ENCODE measurements at regions not wholly inside any gene's neighbourhood (a gene's known extent, or its start where the extent isn't known, plus 50 kb on each side); places are given as distances from the start of the nearest gene placed in this dataset.

- POLR2A ChIA-PET (ENCODE audit: unreplicated experiment): interaction anchor here (0.6 kb wide), 1 partner anchor 514 kb away, joined by 5 read pairs; no protein-coding TSS in a partner anchor
- Histone ChIP-seq H3K9me2 (replicated peaks; ENCODE audit: low read length) (no peaks in the 10 kb centered on the region), H3K4me3 (ENCODE audit: low read length) (no peak overlapping the region), H3K9ac (ENCODE audit: low read length) (no peak overlapping the region), H3K9me3 (ENCODE audit: low read length) (no peaks in the 10 kb centered on the region), H3K79me2 (ENCODE audit: low read length) (no peaks in the 10 kb centered on the region), H3K4me1 (ENCODE audit: insufficient read depth, low read length) (no peaks in the 10 kb centered on the region), H3K4me2 (ENCODE audit: low read length) (no peak overlapping the region), H3K27ac (ENCODE audit: low read length) (no peak overlapping the region), H3K36me3 (ENCODE audit: low read depth, low read length) (no peaks in the 10 kb centered on the region), H4K20me1 (ENCODE audit: low read length) (no peaks in the 10 kb centered on the region), H2AFZ (ENCODE audit: low read length) (no peak overlapping the region), H3K27me3 (ENCODE audit: low read length) (no peaks in the 10 kb centered on the region), H3F3A (ENCODE audit: low read length, unreplicated experiment) (no peaks in the 10 kb centered on the region)
- intact Hi-C loops (cut with micrococcal nuclease): no loop called here
- CTCF ChIA-PET: no interaction called here
- DNase-seq (no peak), ATAC-seq (no peak)
- TF ChIP-seq, protein P1, sequence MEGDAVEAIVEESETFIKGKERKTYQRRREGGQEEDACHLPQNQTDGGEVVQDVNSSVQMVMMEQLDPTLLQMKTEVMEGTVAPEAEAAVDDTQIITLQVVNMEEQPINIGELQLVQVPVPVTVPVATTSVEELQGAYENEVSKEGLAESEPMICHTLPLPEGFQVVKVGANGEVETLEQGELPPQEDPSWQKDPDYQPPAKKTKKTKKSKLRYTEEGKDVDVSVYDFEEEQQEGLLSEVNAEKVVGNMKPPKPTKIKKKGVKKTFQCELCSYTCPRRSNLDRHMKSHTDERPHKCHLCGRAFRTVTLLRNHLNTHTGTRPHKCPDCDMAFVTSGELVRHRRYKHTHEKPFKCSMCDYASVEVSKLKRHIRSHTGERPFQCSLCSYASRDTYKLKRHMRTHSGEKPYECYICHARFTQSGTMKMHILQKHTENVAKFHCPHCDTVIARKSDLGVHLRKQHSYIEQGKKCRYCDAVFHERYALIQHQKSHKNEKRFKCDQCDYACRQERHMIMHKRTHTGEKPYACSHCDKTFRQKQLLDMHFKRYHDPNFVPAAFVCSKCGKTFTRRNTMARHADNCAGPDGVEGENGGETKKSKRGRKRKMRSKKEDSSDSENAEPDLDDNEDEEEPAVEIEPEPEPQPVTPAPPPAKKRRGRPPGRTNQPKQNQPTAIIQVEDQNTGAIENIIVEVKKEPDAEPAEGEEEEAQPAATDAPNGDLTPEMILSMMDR (conservative IDR thresholded peaks at IDR 0.05; ENCODE audit: low read depth, low read length): no peak
- TF ChIP-seq EZH2 (IDR thresholded peaks at IDR 0.05; ENCODE audit: low read length, unreplicated experiment) (no peak), EZH2phosphoT487 (IDR thresholded peaks at IDR 0.05; ENCODE audit: borderline replicate concordance, low read length) (no peak)
- no TSS peak for BruUV-seq (replicated peaks)
These were observed 626.6 kb upstream of the SOX9 start for GRCh38 chr17:71494062-71494855.

DNA sequence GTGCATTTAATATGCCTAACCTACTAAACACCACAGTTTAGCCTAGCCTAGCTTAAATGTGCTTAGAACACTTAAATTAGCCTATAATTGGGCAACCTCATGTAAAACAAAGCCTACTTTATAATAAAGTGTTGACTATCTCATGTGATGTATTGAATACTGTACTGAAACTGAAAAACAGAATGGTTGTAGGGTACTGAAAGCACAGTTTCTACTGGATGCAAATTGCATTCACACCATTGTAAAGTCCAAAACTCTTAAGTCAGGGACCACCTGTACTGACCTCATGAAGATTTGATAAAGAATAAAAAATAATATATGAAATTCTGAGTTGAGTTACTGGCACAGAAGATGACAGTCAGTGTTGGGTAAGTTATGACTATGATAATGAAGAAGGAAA is 625.4 kb upstream of the SOX9 start:
- TF ChIP-seq EZH2phosphoT487 (IDR thresholded peaks at IDR 0.05; ENCODE audit: borderline replicate concordance, low read length): no peak
- TF ChIP-seq, protein P1 (conservative IDR thresholded peaks at IDR 0.05; ENCODE audit: low read depth, low read length): no peak
- no peak for TF ChIP-seq EZH2 (IDR thresholded peaks at IDR 0.05; ENCODE audit: low read length, unreplicated experiment)
- no peaks in the 10 kb centered on the region for H3K36me3 ChIP-seq (ENCODE audit: low read depth, low read length)
- H3K4me1 ChIP-seq (ENCODE audit: insufficient read depth, low read length): no peaks in the 10 kb centered on the region
- H2AFZ ChIP-seq (ENCODE audit: low read length): no peak overlapping the region
- no peaks in the 10 kb centered on the region for H3K9me3 ChIP-seq (ENCODE audit: low read length)
- no peaks in the 10 kb centered on the region for H3K79me2 ChIP-seq (ENCODE audit: low read length)
- H3K9ac ChIP-seq (ENCODE audit: low read length): no peak overlapping the region
- DNase-seq: no peak
- H3K4me3 ChIP-seq (ENCODE audit: low read length): no peak overlapping the region
- no peak for ATAC-seq
- no peaks in the 10 kb centered on the region for H3K27me3 ChIP-seq (ENCODE audit: low read length)
- H3F3A ChIP-seq (ENCODE audit: low read length, unreplicated experiment): no peaks in the 10 kb centered on the region
- ChIA-PET CTCF (no interaction called here), POLR2A (ENCODE audit: unreplicated experiment) (no interaction called here)
- no peak overlapping the region for H3K27ac ChIP-seq (ENCODE audit: low read length)
- H4K20me1 ChIP-seq (ENCODE audit: low read length): no peaks in the 10 kb centered on the region
- no peak overlapping the region for H3K4me2 ChIP-seq (ENCODE audit: low read length)
- no TSS peak for BruUV-seq (replicated peaks)
- intact Hi-C loops (cut with micrococcal nuclease): no loop called here
- no peaks in the 10 kb centered on the region for H3K9me2 ChIP-seq (replicated peaks; ENCODE audit: low read length)

- intact Hi-C loops (cut with micrococcal nuclease): no loop called here
- POLR2A ChIA-PET (ENCODE audit: unreplicated experiment): interaction anchor here (0.7 kb wide), 1 partner anchor 1131 kb away, joined by 4 read pairs; no protein-coding TSS in a partner anchor
- H3K9me3 ChIP-seq (ENCODE audit: low read length): no peaks in the 10 kb centered on the region
- no peaks in the 10 kb centered on the region for H3K27me3 ChIP-seq (ENCODE audit: low read length)
- no peak overlapping the region for H3K9ac ChIP-seq (ENCODE audit: low read length)
- no peaks in the 10 kb centered on the region for H3K36me3 ChIP-seq (ENCODE audit: low read depth, low read length)
- CTCF ChIA-PET: interaction anchor here (0.6 kb wide), 1 partner anchor 281 kb away, joined by 5 read pairs; no protein-coding TSS in a partner anchor
- no peak overlapping the region for H2AFZ ChIP-seq (ENCODE audit: low read length)
- no peak overlapping the region for H3K4me2 ChIP-seq (ENCODE audit: low read length)
- H3K9me2 ChIP-seq (replicated peaks; ENCODE audit: low read length): no peaks in the 10 kb centered on the region
- H4K20me1 ChIP-seq (ENCODE audit: low read length): no peaks in the 10 kb centered on the region
- BruUV-seq (replicated peaks): no TSS peak
- no peak overlapping the region for H3K27ac ChIP-seq (ENCODE audit: low read length)
- H3K4me1 ChIP-seq (ENCODE audit: insufficient read depth, low read length): peaks cover 6% of the 10 kb centered on the region; the same call in 1 of the 2 replicates
- DNase-seq (no peak), ATAC-seq (no peak)
- TF ChIP-seq EZH2phosphoT487 (IDR thresholded peaks at IDR 0.05; ENCODE audit: borderline replicate concordance, low read length) (no peak), EZH2 (IDR thresholded peaks at IDR 0.05; ENCODE audit: low read length, unreplicated experiment) (no peak)
- TF ChIP-seq, protein P1 (conservative IDR thresholded peaks at IDR 0.05; ENCODE audit: low read depth, low read length): no peak
- no peak overlapping the region for H3K4me3 ChIP-seq (ENCODE audit: low read length)
- no peaks in the 10 kb centered on the region for H3F3A ChIP-seq (ENCODE audit: low read length, unreplicated experiment)
- no peaks in the 10 kb centered on the region for H3K79me2 ChIP-seq (ENCODE audit: low read length)
These were observed 624.3 kb upstream of the SOX9 start for GRCh38 chr17:71496552-71496951.
